ENCODE measurements at regions not wholly inside any gene's neighbourhood (a gene's known extent, or its start where the extent isn't known, plus 50 kb on each side); places are given as distances from the start of the nearest gene placed in this dataset.

- no peak overlapping the region for H3K9ac ChIP-seq (ENCODE audit: low read length)
Observed at GRCh38 chr18:54672846-54673475, 81.9 kb downstream of the DYNAP start.

DNA sequence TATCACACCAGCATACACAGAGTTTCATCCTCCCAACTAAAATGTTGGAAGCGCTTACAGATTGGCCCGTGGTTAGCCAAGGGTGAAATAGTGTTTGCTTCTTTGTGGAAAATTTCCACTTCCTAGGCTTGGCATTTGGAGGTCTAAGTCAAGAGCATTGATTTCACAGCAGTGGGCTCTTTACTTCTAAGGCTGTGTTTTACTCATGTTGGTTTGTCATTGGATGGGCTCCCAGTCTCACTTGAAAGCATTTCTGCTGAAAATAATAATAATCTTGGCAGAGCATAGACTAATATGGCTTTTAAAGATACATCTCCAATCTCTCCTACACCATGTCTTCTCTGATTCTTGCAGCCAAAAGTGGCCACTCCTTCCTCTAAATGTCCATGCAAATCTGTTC lies 82.9 kb downstream of the DYNAP start:
- DNase-seq (no peak), ATAC-seq (ENCODE audit: low read depth) (no peak)
- H3K79me2 ChIP-seq (ENCODE audit: control insufficient read depth, insufficient read depth, low read length), result no peaks in the 10 kb centered on the region
- intact Hi-C loops (cut with micrococcal nuclease), result loop anchor here (5.0 kb wide), 1 partner anchor 977 kb away; no protein-coding TSS in a partner anchor
- Mint-ChIP-seq H3K27ac (no peak overlapping the region), H3K4me1 (no peaks in the 10 kb centered on the region), H3K4me3 (no peak overlapping the region), H3K27me3 (peaks cover 6% of the 10 kb centered on the region), H3K9me3 (ENCODE audit: insufficient read depth) (no peaks in the 10 kb centered on the region)
- WGBS (ENCODE audit: insufficient coverage), result 100% methylated on average over 1 of the region's 2 CpGs
- TF ChIP-seq EZH2 (IDR thresholded peaks at IDR 0.05; ENCODE audit: borderline replicate concordance, insufficient read depth, low read depth, low read length, poor library complexity, severe bottlenecking), result no peak
- TF ChIP-seq, protein P1, sequence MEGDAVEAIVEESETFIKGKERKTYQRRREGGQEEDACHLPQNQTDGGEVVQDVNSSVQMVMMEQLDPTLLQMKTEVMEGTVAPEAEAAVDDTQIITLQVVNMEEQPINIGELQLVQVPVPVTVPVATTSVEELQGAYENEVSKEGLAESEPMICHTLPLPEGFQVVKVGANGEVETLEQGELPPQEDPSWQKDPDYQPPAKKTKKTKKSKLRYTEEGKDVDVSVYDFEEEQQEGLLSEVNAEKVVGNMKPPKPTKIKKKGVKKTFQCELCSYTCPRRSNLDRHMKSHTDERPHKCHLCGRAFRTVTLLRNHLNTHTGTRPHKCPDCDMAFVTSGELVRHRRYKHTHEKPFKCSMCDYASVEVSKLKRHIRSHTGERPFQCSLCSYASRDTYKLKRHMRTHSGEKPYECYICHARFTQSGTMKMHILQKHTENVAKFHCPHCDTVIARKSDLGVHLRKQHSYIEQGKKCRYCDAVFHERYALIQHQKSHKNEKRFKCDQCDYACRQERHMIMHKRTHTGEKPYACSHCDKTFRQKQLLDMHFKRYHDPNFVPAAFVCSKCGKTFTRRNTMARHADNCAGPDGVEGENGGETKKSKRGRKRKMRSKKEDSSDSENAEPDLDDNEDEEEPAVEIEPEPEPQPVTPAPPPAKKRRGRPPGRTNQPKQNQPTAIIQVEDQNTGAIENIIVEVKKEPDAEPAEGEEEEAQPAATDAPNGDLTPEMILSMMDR (IDR thresholded peaks at IDR 0.05), result no peak
- no peak overlapping the region for H3K4me2 ChIP-seq (replicated peaks; ENCODE audit: low read depth, low read length, poor library complexity, severe bottlenecking)
- POLR2A ChIA-PET, result no interaction called here
- H3K4me3 ChIP-seq (ENCODE audit: control extremely low read depth in 1 of 5, extremely low read depth in 1 of 5, insufficient read depth in 1 of 5, low read depth in 2 of 5, low read length in 4 of 5), result no peak overlapping the region
- H3K27me3 ChIP-seq (replicated peaks in 1 of 4; ENCODE audit: control extremely low read depth in 1 of 4, control insufficient read depth in 3 of 4, insufficient read depth in 4 of 4, low read length in 3 of 4), result no peaks in the 10 kb centered on the region
- no peaks in the 10 kb centered on the region for H3K36me3 ChIP-seq (replicated peaks in 1 of 2; ENCODE audit: control extremely low read depth in 1 of 2, control insufficient read depth in 1 of 2, extremely low read depth in 1 of 2, insufficient read depth in 2 of 2, low read length in 1 of 2)
- no peaks in the 10 kb centered on the region for H3K9me3 ChIP-seq (ENCODE audit: control extremely low read depth in 1 of 3, control insufficient read depth in 2 of 3, insufficient read depth in 1 of 3, low read length in 2 of 3)
- no peaks in the 10 kb centered on the region for H3K4me1 ChIP-seq (ENCODE audit: control insufficient read depth in 2 of 2, insufficient read depth in 2 of 2, low read length in 2 of 2)
- H3K27ac ChIP-seq (ENCODE audit: low read length in 2 of 2), result no peak overlapping the region
- H2AFZ ChIP-seq (ENCODE audit: insufficient read depth, low read depth, low read length, poor library complexity, severe bottlenecking), result no peak overlapping the region
- H3K9ac ChIP-seq (ENCODE audit: low read length), result no peak overlapping the region
- no peaks in the 10 kb centered on the region for H4K20me1 ChIP-seq (ENCODE audit: control insufficient read depth, insufficient read depth, low read length, poor library complexity, severe bottlenecking)
- CTCF ChIA-PET, result no interaction called here

More at GRCh38 chr18:54672846-54673475, 81.9 kb downstream of the DYNAP start:
- Histone ChIP-seq H3K79me2 (ENCODE audit: control insufficient read depth, insufficient read depth, low read length) (no peaks in the 10 kb centered on the region), H3K36me3 (replicated peaks in 1 of 2; ENCODE audit: control extremely low read depth in 1 of 2, control insufficient read depth in 1 of 2, extremely low read depth in 1 of 2, insufficient read depth in 2 of 2, low read length in 1 of 2) (no peaks in the 10 kb centered on the region), H3K4me2 (replicated peaks; ENCODE audit: low read depth, low read length, poor library complexity, severe bottlenecking) (no peak overlapping the region), H4K20me1 (ENCODE audit: control insufficient read depth, insufficient read depth, low read length, poor library complexity, severe bottlenecking) (no peaks in the 10 kb centered on the region), H3K9me3 (ENCODE audit: control extremely low read depth in 1 of 3, control insufficient read depth in 2 of 3, insufficient read depth in 1 of 3, low read length in 2 of 3) (no peaks in the 10 kb centered on the region), H2AFZ (ENCODE audit: insufficient read depth, low read depth, low read length, poor library complexity, severe bottlenecking) (no peak overlapping the region), H3K27ac (ENCODE audit: low read length in 2 of 2) (no peak overlapping the region), H3K4me1 (ENCODE audit: control insufficient read depth in 2 of 2, insufficient read depth in 2 of 2, low read length in 2 of 2) (no peaks in the 10 kb centered on the region), H3K4me3 (ENCODE audit: control extremely low read depth in 1 of 5, extremely low read depth in 1 of 5, insufficient read depth in 1 of 5, low read depth in 2 of 5, low read length in 4 of 5) (no peak overlapping the region), H3K27me3 (replicated peaks in 1 of 4; ENCODE audit: control extremely low read depth in 1 of 4, control insufficient read depth in 3 of 4, insufficient read depth in 4 of 4, low read length in 3 of 4) (no peaks in the 10 kb centered on the region)
- intact Hi-C loops (cut with micrococcal nuclease), result loop anchor here (5.0 kb wide), 1 partner anchor 976 kb away; no protein-coding TSS in a partner anchor
- Mint-ChIP-seq H3K27me3 (peaks cover 11% of the 10 kb centered on the region), H3K4me3 (no peak overlapping the region), H3K27ac (no peak overlapping the region), H3K9me3 (ENCODE audit: insufficient read depth) (no peaks in the 10 kb centered on the region), H3K4me1 (no peaks in the 10 kb centered on the region)
- no peak for ATAC-seq (ENCODE audit: low read depth)
- TF ChIP-seq EZH2 (IDR thresholded peaks at IDR 0.05; ENCODE audit: borderline replicate concordance, insufficient read depth, low read depth, low read length, poor library complexity, severe bottlenecking), result no peak
- TF ChIP-seq, protein P1 (IDR thresholded peaks at IDR 0.05), result no peak
- ChIA-PET CTCF (interaction anchor here (0.9 to 2.2 kb wide), 2 partner anchors 14 to 1106 kb away, joined by 3 to 13 read pairs; no protein-coding TSS in a partner anchor), POLR2A (no interaction called here)
- 96% methylated on average over 3 of the region's 6 CpGs for WGBS (ENCODE audit: insufficient coverage)
- no peak for DNase-seq
